ENCODE measurements at regions not wholly inside any gene's neighbourhood (a gene's known extent, or its start where the extent isn't known, plus 50 kb on each side); places are given as distances from the start of the nearest gene placed in this dataset.

GRCh38 chr14:58697930-58698642 lies 60.3 kb downstream of the DACT1 start:
- DNase-seq: no peak

- DNase-seq: no peak
Measured at GRCh38 chr14:58699681-58700205, 62.0 kb downstream of the DACT1 start.

- no peak for DNase-seq
Measured at GRCh38 chr14:58701156-58701555, 63.4 kb downstream of the DACT1 start.

- no peak for DNase-seq
Measured at GRCh38 chr14:58701604-58702003, 63.8 kb downstream of the DACT1 start.

- no peak for DNase-seq
Measured at GRCh38 chr14:58702441-58703160, 64.8 kb downstream of the DACT1 start.

- no peak for DNase-seq
Measured at GRCh38 chr14:58703161-58703506, 65.4 kb downstream of the DACT1 start.

GRCh38 chr14:58705066-58705465 lies 67.3 kb downstream of the DACT1 start:
- DNase-seq: no peak

GRCh38 chr14:58707949-58708348 lies 70.2 kb downstream of the DACT1 start:
- DNase-seq: no peak

GRCh38 chr14:58709949-58710348 lies 72.2 kb downstream of the DACT1 start:
- no peak for DNase-seq

GRCh38 chr14:58711382-58711781 lies 73.6 kb downstream of the DACT1 start:
- DNase-seq: no peak

GRCh38 chr14:58712357-58712756 lies 74.6 kb downstream of the DACT1 start:
- DNase-seq: no peak

GRCh38 chr14:58713677-58714076 lies 75.9 kb downstream of the DACT1 start:
- no peak for DNase-seq

- no peak for DNase-seq
Measured at GRCh38 chr14:58716706-58717105, 78.9 kb downstream of the DACT1 start.

- no peak for DNase-seq
Measured at GRCh38 chr14:58717211-58717610, 79.4 kb downstream of the DACT1 start.

GRCh38 chr14:58717813-58718212 lies 80.1 kb downstream of the DACT1 start:
- DNase-seq: no peak

- DNase-seq: no peak
Measured at GRCh38 chr14:58718226-58719205, 80.8 kb downstream of the DACT1 start.

- no peak for DNase-seq
Measured at GRCh38 chr14:58721723-58722122, 84.0 kb downstream of the DACT1 start.

GRCh38 chr14:58722441-58722840 lies 84.7 kb downstream of the DACT1 start:
- no peak for DNase-seq

- DNase-seq: no peak
Measured at GRCh38 chr14:58724206-58724605, 86.4 kb downstream of the DACT1 start.

GRCh38 chr14:58724702-58725101 lies 86.9 kb downstream of the DACT1 start:
- DNase-seq: no peak

- no peak for DNase-seq
Measured at GRCh38 chr14:58725226-58725625, 87.5 kb downstream of the DACT1 start.

GRCh38 chr14:58725871-58726270 lies 88.1 kb downstream of the DACT1 start:
- DNase-seq: no peak

- DNase-seq: no peak
Measured at GRCh38 chr14:58730792-58731464, 93.2 kb downstream of the DACT1 start.

Measured in NCI-H226 (cell line).